GM10266 (cell line): ENCODE measurements at regions not wholly inside any gene's neighbourhood (a gene's known extent, or its start where the extent isn't known, plus 50 kb on each side); places are given as distances from the start of the nearest gene placed in this dataset.

Experiments
- DNase-seq: peaks from one replicate; pipeline ENCODE4 v3.0.0; 2012; ENCODE audit errors: extremely low spot score
- TF ChIP-seq, protein P1 (sequence below): IDR thresholded peaks from 2 replicates; pipeline ENCODE4 v1.5.1; 2012; ENCODE audit warnings: mild to moderate bottlenecking, low read depth; ENCODE audit not compliant: control insufficient read depth, insufficient read depth; ENCODE audit errors: missing control alignments

DNA sequence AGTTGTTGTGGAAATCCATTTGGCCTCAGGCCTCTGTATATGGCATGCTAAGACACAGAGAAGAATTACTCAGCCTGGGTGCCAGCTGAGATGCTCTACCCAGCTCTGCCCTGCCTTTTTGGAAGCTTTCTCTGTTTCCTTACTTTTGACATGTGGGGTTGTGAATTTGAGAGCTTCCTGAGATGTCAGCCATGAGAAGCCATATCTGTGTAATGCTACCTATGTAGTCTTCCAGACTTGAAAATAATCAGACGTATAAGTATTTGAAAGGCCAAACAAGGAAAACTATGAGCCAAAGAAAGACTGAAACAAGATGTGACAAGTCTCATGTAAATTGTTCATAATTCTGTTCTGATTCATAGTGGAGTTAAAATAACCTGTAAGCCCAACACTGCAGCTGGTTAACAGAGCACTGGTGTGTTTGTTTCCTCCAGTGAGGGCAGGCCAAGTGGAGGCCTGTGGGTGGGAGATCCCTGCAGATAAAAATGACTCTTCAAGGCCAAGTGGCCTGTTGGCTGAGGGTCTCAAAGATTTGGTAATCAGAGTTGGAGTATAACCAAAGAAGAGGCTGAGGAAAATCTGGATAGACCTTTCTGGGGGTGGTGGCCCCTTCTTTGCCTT is 94.0 kb downstream of the TMX1 start:
- TF ChIP-seq, protein P1, sequence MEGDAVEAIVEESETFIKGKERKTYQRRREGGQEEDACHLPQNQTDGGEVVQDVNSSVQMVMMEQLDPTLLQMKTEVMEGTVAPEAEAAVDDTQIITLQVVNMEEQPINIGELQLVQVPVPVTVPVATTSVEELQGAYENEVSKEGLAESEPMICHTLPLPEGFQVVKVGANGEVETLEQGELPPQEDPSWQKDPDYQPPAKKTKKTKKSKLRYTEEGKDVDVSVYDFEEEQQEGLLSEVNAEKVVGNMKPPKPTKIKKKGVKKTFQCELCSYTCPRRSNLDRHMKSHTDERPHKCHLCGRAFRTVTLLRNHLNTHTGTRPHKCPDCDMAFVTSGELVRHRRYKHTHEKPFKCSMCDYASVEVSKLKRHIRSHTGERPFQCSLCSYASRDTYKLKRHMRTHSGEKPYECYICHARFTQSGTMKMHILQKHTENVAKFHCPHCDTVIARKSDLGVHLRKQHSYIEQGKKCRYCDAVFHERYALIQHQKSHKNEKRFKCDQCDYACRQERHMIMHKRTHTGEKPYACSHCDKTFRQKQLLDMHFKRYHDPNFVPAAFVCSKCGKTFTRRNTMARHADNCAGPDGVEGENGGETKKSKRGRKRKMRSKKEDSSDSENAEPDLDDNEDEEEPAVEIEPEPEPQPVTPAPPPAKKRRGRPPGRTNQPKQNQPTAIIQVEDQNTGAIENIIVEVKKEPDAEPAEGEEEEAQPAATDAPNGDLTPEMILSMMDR = no peak
- DNase-seq = no peak

- TF ChIP-seq, protein P1 = no peak
Observed at GRCh38 chr14:51334566-51334965, 94.5 kb downstream of the TMX1 start.

GRCh38 chr14:51335531-51335930 is 95.5 kb downstream of the TMX1 start:
- no peak for DNase-seq
- TF ChIP-seq, protein P1 = no peak

More at GRCh38 chr14:51334566-51334965, 94.5 kb downstream of the TMX1 start:
- no peak for DNase-seq

- TF ChIP-seq, protein P1 = no peak
- DNase-seq = no peak
Observed at GRCh38 chr14:51335961-51336723, 96.1 kb downstream of the TMX1 start.

GRCh38 chr14:51336734-51337133 is 96.7 kb downstream of the TMX1 start:
- TF ChIP-seq, protein P1 = no peak
- no peak for DNase-seq

DNA sequence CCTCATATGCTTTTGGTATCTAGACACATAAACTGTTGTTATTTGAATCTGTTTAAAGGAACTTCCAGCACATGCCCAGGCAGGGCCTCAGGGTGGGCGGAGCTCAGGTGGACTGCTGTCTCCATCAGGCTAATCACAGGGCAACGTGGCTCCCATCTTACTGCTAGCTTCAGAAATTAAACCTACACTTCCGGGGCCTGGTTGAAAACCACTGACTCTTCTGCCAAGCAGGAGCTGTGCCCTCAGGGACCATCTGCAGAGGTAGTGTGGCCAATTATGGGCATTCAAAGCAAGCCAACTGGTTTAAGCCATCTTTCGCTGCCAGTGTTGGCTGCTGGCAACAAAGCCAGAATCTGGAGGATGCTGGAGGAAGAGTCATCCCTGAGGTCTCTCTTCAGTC is 97.5 kb downstream of the TMX1 start:
- DNase-seq = no peak
- TF ChIP-seq, protein P1 = no peak

DNA sequence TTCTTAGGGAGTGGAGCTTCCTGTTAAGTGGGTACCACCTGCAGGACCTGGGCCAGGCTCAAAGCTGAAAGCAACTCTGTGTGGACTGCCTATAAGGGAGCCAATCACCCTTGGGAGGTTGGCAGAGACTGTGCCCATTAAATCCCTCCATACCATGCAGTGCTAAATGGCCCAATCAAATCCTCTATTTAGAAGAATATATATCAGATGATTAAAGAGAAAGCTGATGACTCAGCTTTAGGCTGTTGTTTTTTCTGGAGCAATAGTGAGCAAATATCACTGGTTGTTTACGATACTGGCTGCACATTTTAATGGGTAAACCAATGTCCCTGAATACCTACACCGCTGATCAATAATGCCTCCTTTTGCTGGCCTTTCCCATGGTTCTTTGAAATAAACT is 101.3 kb downstream of the TMX1 start:
- no peak for DNase-seq

More for the DNA sequence above, 101.3 kb downstream of the TMX1 start:
- TF ChIP-seq, protein P1 = no peak
